ENCODE measurements at regions not wholly inside any gene's neighbourhood (a gene's known extent, or its start where the extent isn't known, plus 50 kb on each side); places are given as distances from the start of the nearest gene placed in this dataset.

DNA sequence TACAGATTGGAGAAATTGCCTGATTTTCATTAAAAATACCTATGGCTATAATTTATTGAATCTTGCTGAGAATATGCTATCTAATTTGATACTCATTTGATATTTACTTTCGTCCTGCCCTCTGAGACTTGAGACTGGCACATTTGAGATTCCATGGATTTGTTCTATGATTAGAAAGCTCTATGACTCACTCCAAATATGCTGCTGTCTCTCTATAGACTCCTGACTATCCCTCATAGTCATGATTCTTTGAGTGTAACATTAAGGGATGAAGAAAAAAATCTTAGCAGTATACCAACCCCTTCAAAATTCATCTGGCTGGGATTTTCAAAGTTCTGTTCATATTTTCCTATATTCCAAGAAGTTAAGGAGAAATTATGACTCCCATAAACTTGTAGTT is 191.9 kb downstream of the LRIG3 start:
- TF ChIP-seq, protein P1, sequence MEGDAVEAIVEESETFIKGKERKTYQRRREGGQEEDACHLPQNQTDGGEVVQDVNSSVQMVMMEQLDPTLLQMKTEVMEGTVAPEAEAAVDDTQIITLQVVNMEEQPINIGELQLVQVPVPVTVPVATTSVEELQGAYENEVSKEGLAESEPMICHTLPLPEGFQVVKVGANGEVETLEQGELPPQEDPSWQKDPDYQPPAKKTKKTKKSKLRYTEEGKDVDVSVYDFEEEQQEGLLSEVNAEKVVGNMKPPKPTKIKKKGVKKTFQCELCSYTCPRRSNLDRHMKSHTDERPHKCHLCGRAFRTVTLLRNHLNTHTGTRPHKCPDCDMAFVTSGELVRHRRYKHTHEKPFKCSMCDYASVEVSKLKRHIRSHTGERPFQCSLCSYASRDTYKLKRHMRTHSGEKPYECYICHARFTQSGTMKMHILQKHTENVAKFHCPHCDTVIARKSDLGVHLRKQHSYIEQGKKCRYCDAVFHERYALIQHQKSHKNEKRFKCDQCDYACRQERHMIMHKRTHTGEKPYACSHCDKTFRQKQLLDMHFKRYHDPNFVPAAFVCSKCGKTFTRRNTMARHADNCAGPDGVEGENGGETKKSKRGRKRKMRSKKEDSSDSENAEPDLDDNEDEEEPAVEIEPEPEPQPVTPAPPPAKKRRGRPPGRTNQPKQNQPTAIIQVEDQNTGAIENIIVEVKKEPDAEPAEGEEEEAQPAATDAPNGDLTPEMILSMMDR (conservative IDR thresholded peaks at IDR 0.05): no peak
- no peak for TF ChIP-seq ZFX (IDR thresholded peaks at IDR 0.05)

All from C4-2B (cell line).